CD4-positive, alpha-beta T cell treated with Interleukin-4 for 1 hour (primary cell): ENCODE measurements at regions not wholly inside any gene's neighbourhood (a gene's known extent, or its start where the extent isn't known, plus 50 kb on each side); places are given as distances from the start of the nearest gene placed in this dataset.
"Not testable (repeated sequence)": the region's sequence is repeated elsewhere in the genome, so short reads cannot be mapped to it uniquely, and the experiment has no call there.

Experiments used
- DNase-seq, 2 donors: peaks; one replicate each; pipeline ENCODE4 v3.0.0-alpha.2; 2020 to 2022

DNA sequence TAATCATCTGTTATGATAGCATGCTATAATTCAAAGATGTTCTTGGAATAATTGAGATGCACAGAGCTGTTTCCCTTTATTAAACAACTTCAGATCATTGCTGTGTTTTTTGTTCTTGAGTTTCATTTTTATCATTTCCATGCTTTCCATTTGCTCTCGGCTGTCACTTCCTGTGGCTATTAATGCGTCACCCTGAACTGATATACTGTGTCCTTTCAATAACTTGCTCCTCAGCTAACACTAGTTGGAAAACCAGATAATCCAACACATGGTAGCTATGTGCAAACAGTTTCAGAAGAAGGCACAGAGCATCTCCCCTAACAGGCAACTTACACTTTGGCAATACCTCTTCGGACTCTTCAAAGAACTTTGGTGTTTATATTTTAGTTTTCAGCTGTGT is 376.0 kb downstream of the GBA3 start:
- no peak for DNase-seq

DNA sequence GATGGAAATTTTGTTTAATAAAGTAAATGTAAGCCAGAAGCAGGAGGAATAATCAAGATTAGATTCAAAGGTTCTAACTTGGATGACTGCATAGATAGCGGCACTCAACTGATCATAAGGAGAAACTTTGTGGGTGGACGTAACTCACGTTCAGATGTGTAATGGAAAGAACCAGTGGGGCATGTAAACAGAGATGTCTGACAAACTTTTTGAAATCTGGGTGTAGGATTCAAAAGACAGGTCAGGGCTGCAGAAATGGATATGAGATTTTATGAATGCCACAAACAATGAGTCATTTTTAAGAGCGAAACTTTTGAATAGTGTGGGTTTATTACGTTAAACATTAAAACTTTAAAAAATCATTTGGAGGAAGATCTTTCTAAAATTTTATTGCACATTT is 375.6 kb downstream of the GBA3 start:
- no peak for DNase-seq

DNA sequence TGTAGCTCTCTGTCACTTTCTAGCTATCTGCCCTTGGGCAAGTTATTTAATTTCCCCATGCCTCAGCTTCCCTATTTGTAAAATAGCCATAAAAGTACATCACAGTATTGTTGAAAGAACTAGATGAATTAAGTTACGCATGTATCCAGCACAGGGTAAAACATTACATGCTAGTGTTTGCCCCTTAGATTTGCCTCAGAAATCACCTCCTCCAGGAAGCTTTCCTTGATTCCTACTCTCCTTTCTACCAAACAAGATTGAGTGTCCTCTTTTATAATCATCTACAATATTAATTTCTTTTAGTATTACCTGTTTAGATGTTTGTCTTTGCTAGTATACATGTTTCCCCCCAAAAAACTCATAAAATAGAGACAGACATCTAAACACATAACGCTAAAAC is 369.5 kb downstream of the GBA3 start:
- no peak for DNase-seq

DNA sequence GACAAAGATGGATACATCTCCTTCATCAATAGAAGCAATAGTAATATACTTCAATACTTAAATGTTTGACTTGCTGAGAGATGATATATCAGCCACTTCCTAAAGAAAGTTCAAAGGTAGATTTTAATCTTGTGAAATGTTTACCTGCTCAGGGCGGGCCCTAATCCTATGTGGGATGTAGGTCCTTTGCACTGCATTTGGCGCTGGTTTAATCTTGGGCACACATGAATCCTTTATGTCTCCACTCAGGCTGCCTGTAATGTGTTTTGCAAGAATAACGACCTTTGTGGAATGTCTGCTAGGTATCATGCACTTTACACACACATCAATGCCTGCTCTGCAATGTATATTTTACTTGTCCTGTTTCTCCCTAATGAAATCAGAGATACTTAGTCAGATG is 368.7 kb downstream of the GBA3 start:
- DNase-seq = no peak

DNA sequence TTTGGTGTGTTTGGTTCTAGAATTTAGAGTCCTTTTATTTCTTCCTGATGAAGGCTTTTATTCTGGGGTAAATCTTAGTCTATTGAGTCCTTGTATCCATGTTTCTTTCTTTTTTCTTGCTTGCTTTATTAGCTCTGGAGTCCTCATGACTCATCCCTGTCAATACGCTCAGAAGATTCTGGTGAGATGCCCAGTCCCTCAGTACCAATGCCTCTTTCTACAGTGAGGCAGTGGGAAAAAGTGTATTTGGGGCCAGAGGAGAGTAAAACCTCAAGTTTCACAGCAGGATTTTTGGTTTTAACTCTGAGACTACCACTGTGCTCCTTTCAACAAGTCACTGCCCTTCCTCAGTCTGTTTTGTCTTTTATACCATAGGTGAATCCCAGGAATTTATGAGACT is 368.0 kb downstream of the GBA3 start:
- no peak for DNase-seq

DNA sequence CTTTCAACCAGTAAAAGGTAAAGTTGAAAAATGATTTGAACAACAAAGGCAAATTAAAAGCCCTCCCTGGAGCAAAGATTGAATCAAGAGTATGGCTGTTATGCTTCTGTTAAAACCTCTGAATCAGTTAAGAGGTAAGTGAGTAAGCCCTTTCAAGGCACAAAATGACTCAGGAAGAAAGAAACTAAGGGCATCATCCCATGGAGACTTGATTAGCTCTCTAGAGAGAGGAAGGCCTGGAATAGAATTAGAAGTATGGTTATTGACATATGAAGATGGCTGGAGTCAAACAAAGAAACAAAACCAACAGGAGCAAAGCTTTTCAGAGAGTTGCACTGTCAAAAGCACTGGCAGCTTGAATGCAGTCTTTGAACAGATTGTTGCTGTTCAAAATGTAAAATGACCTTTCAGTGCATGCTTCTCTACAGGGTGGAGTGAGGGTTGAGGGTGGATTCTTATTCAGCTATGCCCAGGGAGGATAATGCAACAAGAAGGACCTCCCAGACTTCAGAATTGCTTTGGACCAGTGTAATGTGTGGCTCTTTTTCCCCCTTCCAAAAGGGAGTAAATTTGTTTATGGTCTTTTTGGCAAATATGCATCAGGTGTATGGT is 365.5 kb downstream of the GBA3 start:
- DNase-seq = no peak

DNA sequence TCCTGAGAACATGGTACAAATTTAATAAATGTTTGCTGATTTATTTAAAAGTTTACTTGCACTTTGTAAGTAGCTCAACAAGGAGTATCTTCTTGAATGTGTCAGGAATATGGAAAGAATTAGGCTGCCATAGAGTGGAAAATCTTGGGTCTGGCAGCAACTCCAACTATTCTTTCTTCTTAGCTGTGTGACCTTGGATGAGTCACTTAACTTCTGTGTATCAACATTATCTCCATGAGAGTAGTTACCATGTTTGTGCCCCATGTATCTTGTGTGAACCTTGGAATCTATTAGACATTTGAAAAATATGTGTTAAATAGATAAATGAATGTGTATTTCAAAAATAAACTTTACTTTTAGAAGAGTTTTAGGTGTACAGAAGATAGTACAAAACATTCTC is 348.8 kb downstream of the GBA3 start:
- DNase-seq = no peak

DNA sequence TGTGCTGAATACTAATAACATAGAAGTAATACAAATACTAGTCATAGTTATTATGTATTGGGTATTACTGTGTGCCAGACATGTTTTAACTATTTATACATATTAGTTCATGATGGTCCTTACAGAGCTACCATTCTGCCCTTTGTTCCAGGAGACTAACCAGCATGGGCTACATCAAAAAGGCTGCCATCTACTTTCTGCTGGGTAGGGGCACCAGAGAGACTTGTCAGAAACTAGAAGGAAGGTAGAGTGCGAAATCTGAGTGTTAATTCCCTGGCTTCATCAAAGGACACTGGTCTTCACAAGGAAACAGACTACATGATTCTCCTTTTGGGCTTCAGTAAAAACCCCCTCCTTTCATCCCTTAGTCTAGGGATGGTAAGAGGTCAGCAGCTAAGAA is 347.8 kb downstream of the GBA3 start:
- no peak for DNase-seq

DNA sequence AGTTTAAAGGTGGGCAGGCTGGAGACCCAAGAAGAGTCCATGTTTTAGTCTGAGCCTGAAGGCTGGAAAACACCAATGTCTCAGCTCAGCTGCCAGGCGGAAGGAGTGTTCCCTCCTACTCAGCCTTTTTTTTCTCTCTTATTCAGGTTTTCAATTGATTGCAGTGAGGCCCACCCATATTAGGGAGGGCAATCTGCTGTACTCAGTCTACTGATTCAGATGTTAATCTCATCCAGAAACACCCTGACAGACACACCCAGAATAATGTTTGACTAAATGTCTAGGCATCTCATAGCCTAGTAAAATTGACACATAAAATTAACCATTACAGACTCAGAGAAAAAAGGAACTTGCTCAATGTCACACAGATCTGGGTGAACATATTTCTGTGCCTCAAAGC is 347.1 kb downstream of the GBA3 start:
- DNase-seq = no peak

DNA sequence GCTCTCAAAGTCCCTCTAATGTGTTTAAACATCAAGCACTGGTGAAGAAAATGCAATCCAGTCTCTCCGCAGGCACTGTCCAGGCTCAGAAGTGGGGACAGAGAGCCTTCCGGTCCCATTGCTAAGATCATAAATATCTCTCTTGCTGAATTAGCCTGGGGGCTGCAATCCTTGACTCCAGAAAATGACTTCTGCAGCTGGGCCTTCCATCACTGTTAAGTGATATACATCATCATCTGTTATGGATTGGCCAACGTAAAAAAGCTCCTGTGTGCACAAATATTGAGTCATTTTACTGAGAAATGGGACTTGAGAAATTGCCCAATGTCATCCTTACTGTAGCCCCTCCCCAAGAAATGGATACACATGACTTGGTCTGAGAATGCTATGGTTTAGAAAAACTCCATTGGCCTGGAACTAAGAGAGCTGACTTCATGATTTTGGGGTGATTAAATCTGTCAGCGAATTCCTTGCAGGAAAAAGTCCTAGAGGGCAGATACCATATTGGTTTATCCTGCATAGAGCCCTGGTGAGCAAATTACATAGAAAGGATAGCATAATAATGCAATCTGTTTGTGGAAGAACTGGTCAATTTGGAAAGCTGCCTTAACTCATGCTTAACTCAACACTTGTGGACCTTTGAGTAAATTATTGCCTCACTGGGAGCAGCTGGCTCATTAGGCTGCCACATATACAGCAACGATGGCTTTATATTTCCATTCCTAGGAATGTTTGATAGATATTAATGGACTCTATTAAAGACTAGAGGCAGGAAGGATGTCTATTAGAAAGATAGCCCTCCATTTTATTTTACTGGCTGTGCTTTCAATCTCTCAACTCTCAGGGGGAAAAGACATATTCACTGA is 346.1 kb downstream of the GBA3 start:
- DNase-seq = no peak

DNA sequence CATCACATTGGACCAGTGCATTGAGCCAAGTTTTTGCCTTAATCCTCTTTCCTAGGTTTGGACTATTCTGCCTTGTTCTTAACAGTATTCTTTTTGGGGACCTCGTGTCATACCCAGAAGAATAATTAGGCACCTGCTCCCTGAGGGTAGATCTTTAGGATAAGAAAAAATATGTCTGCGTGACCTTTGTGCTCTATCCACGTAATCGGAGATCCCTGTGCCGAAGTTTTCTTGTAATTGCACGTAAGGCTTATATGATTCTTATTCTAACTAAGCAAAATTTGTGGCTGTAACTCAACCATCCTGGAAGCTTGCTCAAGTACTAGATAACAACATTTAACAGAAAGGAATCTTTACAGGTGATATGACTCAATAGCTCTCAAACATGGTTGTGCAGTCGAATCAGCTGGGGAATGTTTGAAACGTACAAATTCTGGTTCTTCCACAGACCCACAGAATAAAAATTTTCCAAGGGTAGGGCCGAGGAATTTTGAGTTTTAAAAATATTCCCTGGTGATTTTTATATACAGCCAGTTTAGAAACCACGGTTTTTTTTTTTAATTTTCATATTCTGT is 344.3 kb downstream of the GBA3 start:
- no peak for DNase-seq

DNA sequence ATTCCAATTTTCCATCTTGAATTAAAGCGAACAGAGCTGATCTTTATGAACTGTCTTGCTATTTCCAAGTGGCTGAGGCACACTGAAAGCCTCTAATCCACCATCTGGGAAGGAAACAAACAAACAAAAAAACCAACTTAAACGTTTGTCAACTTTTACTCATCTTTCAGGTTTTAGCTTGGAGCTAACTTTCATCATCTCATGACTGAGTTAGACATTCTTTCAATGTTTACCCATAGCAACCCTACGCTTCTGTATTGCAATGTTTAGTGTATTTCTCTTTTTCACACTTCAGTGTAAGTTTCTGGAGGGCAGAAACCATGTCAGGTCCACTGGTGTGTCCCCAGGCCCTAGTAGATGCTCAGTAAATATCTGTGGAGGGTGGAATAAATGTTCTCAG is 343.8 kb downstream of the GBA3 start:
- no peak for DNase-seq

DNA sequence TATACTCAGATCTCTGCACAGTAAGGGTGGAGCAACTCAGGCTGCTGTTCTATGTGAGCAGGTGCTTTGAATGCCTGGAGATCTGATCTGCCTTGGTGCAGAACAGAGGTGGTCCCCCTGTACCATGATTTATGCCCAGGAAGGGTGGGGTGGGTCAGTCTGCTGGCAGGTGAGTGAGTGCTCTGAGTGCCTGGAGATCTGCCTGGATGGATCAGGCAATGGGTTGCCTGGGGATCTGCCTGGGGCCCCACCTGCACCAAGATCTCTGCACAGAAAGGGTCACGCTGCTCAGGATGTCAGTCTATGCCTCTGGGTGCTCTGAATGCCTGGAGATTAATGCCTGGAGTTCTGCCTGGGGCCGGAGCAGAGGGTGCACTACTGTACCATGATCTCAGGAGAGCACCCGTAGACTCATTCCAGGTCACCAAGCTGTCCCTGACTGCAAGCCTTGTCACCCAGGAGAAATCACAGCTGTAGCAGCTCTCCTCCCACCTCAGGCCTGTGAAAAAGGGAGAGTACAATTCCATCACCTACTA is 342.9 kb downstream of the GBA3 start:
- no peak for DNase-seq

DNA sequence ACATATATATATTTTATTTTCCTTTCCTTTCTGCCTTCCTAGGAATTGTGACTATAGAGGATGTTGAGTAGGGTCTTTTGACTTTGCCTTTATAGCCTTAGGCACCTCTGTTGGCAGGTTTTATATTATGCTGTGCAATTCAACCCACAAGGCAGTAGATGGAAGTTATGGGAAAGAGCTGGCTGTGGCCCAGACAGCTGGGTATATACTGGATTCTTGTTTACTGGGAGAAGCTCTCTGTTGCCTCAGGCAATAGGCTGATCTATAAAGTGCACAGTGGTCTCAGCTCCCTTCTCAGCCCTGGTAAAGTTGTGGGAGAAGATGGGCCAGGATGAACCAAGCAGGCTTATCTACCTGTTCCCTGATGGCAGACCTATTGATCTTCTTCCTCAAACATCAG is 342.0 kb downstream of the GBA3 start:
- DNase-seq = no peak

DNA sequence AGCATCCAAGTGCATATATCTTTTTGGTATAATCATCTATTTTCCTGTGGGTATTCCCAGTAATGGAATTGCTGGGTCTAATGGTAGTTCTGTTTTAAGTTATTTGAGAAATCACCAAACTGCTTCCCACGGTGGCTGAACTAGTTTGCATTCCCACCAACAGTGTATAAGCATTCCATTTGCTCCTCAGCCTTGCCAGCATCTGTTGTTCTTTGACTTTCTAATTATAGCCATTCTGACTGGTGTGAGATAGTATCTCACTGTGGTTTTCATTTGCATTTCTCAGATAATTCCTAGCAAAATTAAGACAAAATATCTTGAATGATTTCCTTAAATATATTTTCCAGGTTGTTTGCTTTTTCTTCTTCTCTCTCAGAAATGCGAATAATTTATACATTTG is 341.1 kb downstream of the GBA3 start:
- DNase-seq = no peak

DNA sequence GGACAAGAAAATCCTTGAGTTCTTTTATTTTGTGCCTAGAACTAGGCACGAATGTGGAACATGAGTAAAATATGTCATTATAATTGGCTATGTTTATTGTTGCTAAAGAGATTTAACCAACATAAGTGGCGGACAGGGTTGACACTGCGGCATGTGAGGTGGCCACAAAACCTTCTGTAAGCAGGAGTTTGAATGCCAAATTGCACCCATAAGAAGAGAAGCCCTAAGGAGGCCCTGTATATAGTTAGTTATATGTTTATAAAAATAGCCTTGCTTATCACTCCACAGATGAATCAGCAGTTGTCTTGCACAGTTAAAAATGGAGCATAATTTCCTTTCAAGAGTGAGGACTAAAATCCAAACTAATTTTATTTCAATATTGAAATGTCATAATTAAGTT is 336.1 kb downstream of the GBA3 start:
- DNase-seq = no peak

DNA sequence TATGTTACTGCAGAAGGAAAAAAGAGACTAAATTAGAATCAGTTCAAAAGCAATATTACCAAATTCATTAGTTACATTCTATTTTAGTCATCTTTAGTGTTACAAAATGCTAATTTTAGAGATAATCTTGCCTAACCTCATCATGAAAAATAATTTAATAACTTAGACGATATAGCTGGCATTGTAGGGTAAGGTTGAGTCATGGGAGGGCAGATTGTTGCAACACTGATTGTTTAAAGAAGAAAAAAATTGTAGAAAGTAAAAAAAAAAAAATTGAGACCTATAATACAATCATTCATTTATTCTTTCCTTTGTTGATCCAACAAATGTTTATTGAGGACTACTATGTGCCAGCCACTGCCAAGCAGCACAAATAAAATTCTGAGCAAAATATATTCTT is 330.9 kb downstream of the GBA3 start:
- no peak for DNase-seq

DNA sequence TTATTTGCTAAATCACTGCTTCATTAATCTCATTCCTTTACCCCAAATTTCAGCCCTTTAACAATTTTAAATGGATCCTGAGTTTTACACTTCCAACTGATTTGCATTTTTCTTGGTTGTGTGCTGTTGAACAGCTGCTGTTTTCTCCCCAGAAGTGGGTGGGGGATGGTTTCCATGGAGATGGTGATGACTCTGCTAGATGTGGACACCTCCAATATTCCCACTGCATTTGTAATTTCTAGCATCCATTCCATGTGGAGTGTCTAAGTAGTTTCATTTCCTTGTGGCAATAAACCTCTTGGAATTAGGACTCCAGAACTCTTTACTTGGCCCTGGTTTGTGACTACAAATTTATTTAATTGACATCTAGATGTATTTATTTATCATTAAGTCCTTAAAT is 330.4 kb downstream of the GBA3 start:
- DNase-seq = no peak

DNA sequence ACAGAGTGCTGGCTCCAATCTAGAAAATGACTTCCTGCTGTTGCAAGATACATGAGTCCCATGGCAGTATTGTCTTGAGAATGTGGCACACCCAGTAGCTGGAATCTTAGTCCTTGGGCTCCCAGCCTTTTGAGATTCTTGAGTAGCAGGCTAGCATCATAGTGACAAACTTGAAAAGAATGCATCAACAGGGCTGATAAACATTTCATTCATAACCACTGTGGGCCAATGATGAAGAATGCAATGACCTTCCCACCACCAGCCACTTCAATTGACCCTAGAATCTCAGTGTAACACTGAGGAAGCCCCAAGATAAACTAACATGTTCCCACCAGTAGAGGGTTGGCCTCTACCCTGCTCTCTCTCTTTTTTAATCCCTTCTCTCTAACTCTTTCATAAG is 329.3 kb downstream of the GBA3 start:
- DNase-seq = no peak

DNA sequence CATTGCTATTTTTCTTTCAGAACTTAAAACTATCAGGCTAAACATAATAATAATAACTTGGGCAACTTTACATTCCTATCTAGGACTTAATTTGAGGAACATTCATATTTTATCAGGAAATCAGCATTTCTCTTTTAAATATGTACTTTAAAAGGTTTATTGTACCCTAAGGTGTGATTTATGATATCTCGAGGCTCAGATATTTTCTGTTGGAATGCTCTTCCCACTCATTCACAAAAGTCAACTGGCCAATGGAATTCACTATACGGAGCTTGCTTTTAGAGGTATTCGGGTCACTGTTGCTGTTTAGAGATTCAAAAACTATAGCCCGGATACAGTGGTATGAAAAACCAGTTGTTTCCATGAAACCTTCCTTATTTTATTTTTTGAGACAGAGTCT is 328.3 kb downstream of the GBA3 start:
- DNase-seq = no peak

DNA sequence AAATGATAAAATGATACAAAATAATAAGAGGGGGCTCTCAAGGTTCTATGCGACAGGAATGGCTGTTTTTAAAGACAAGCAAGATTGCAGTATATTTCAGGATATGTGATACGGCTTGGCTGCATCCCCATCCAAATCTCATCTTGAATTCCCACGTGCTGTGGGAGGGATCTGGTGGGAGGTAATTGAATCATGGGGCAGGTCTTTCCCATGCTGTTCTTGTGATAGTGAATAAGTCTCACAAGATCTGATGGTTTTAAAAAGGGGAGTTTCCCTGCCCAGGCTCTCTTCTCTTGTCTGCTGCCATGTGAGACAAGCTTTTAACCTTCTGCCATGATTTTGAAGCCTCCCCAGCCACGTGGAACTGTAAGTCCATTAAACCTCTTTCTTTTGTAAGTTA is 327.7 kb downstream of the GBA3 start:
- DNase-seq = not testable (repeated sequence)

DNA sequence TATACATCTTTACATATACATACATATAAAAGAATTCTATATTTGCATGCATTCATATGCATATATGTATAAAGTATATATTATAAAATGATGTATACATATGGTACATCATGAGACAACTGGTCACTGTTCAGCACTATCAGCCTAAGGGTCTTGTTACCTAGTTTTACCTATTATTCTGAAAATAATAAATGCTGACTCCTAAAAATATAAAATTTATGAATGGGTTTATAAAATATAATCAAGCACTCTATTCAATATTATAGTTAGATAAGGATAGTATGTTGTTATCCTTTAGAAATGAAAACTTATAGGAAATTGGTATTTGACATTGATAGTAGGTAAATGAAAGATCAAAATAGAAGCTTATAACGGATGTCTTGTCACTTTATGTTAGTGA is 324.2 kb downstream of the GBA3 start:
- no peak for DNase-seq

DNA sequence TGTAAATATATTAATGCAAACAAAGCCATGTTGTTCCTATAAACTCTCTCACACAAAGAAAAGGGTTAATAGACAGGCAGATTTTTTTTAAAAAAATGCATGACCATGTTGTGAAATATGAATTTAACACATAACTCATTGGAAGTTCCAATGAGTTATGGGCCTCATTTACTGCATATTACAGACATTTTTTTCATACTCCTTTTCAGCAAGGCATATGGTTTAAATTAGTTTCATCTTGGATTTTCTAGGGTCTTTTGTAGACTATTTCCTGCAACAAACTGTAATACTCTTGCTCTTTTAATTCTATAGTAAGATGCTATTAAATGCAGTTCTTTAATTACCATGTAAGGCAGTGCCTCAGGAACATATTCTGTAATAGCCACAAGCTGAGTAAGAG is 323.1 kb downstream of the GBA3 start:
- no peak for DNase-seq

DNA sequence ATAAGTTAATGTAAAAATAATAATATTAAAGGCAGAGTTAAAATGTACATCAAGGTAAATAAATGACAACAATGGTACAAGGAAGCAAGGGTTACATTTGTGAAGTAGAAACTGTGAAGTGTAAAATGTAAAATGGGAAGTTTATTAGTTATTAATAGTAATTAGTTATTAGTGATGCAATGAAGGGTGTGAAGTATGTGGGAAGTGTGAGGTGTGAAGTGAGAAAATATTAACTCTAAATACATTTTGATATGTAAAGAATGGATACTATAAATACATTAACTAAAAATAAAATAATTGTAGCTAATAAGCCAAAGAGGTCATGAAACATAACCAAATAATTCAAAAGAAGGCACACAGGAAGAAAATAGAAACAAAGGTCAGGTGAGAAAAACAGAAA is 316.4 kb downstream of the GBA3 start:
- no peak for DNase-seq
